ENCODE measurements at regions not wholly inside any gene's neighbourhood (a gene's known extent, or its start where the extent isn't known, plus 50 kb on each side); places are given as distances from the start of the nearest gene placed in this dataset.
"Not testable (repeated sequence)": the region's sequence is repeated elsewhere in the genome, so short reads cannot be mapped to it uniquely, and the experiment has no call there.

DNA sequence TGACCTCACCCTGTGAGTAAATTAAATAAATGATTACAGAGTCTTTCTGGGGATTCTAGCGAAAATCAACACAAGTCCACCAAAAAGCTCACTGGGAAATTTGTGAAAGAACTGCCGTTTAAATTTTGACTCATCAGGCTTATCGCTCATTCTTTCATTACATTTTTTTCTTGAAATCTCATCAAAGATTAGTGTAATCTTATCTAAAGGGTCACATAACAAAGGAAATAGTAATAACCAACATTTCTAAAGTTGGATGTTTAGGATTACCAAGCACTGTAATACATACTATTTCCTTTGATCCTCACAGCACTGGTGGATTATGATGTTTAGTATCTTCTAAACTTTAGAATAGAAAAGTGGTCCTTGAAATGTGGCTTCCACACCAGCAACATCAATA lies 111.1 kb upstream of the CBLB start:
- DNase-seq (ENCODE audit: low read depth in 2 of 2): no peak

DNA sequence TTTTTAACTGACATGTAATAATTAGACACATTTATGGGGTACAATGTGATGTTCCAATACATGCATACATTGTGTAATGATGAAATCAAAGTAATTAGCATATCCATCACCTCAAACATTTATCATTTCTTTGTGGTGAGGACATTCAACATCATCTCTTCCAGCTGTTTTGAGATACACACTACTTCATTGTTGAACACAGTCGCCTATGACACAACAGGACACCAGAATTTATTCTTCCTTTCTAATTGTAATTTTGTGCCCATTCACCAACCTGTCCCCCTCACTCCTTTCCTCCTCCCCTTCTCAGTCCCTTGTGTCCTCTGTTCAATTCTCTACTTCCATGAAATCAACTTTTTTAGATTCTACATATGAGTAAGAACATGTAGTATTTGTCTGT lies 113.4 kb upstream of the CBLB start:
- DNase-seq (ENCODE audit: low read depth in 2 of 2): no peak

DNA sequence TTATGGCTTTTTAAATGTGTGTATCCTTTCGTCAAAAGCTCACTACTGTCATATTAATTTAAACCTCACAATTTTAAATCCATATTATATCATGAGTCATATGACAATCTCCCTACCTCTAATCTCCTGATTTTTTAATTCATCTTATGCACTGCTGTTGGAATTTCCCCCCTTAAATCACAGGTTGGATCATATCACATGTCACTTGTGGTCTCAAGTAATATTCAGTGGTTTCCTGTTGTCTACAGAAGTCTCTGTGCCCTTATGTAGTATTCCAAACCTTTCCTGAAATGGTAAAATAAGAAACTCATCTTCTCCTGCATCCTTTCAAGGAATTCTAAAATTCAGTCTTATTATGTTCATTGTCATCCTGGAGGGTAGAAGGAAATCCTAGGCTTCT lies 116.0 kb upstream of the CBLB start:
- DNase-seq (ENCODE audit: low read depth in 2 of 2): no peak

- DNase-seq (ENCODE audit: low read depth in 2 of 2): not testable (repeated sequence)
Observed at GRCh38 chr3:105986343-105986742, 117.5 kb upstream of the CBLB start.

DNA sequence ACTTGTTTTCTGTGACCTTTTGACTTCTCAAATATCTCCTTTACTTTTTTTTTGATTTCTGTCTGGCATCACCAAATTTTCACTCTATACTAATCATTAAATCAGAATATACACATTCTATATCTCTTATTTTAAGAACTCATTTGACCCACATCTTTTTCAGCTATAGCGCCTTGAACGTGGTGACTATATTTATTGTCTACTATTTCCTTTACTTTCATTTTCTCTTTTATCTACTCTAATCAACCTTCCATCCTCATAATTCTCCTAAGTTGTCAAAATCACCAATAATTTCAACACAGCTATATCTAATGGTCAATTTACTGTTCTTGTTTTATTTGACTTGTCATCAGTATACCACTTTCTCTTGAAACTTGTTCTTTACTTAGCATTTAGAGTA lies 119.0 kb upstream of the CBLB start:
- DNase-seq (ENCODE audit: low read depth in 2 of 2): no peak

DNA sequence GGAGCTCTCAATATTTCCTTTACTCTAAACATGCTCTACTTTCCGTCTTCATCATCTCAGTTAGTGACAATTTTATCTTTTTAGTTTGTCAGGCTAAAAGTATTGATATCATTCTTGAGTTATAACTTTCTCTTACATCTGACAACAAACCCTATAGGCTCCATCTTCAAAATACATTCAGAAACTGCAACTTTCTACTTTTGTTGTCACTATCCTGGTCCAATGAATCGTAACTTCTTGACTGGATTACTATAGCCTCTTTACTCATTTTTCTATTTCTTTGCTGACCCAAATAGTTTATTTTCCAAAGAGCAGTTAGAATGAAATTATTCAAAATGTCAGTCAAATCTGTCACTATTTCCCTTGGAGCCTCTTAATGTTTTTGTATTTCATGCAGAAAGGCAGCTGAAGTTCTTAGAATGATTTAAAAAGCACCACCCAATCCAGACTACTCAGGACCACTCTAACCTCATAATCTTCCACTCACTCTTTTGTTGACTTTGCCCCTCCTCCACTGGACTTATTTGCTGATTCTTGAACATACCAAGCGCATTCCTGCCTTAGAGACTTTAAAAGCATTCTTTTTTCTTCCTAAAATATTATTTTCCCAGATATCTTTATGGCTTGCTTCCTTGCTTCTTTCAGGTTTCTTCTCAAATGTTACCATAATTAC lies 119.9 kb upstream of the CBLB start:
- DNase-seq (ENCODE audit: low read depth in 2 of 2): no peak

DNA sequence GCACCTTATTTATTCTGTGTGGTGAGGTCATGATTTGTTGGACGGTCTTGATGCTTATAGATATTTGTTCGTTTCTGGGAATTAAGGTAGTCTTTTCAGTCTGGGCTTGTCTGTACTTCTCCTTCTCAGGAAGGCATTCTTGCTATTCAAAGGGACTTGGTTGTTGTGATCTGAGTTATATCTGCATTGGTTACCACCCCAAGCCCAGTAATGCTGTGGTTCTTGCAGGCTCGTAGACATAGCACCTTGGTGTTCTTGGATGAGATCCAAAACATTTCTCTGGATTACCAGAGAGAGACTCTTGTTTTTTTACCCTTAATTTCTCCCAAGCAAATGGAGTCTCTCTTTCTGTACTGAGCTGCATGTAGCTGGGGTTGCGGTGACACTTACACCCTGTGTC lies 128.0 kb upstream of the CBLB start:
- DNase-seq (ENCODE audit: low read depth in 2 of 2): no peak

GRCh38 chr3:105997466-105997799 lies 128.6 kb upstream of the CBLB start:
- no peak for DNase-seq (ENCODE audit: low read depth in 2 of 2)

- DNase-seq (ENCODE audit: low read depth in 2 of 2): no peak
Observed at GRCh38 chr3:105997800-105998526, 129.2 kb upstream of the CBLB start.

DNA sequence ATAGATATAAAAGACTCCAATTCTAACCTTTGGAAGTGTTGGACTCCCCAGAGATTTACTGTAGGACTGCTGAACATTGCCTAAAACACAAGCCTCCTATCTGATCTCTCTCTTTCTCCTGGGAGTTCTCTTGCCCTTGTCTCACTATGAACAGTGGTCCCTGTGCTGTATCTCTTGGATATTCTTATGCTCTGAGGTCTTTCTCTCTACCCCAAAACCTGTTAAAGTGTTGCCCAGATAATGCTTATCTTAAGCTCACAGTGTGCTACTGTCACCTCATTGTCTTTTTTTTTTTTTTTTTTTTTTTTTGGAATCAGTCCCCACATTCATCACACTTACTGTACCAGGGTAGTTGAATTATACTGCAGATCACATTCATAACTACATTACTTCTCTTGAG lies 131.0 kb upstream of the CBLB start:
- DNase-seq (ENCODE audit: low read depth in 2 of 2): no peak

DNA sequence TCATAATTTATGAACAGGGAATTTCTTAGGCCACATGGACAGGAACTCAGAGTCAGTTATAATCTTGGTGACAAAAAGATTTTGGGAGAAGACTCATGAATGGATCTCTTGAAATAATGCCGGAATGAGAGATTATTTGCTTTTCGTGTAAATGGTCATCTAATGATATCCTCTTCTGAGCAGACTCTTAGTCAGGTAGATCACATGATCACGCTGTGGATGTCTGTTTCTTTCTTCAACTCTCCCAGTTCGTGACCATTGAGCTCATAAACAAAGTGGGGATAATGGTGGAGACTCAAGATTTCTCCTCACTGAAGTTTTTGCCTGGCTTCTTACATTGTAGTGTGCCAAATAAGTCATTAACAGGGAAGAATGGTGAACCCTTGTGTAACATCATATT lies 133.1 kb upstream of the CBLB start:
- no peak for DNase-seq (ENCODE audit: low read depth in 2 of 2)

DNA sequence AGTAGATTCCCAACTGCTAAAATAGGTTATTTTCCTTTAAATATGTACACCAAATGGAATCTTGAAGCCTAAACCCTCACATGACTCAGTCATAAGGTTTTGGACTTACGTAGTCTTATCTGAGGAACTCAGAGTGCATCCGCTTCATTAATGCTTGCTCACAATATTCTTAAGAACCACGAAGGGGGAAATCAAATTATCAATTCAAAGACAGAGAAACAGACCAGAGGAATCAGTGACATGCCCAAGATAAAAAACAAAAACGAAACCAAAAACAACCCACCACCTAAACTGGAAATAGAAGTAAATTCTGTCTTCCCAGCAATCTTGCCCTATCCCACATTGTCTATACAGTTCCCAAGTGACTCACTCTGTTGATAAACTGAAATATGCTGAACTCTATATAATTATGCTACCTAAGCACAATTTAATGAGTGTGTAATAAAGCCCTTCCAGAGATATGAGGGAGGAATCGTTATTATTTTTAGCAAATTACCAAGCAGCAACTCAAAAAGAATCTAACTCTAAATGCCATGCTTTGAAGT lies 135.4 kb upstream of the CBLB start:
- no peak for DNase-seq (ENCODE audit: low read depth in 2 of 2)

DNA sequence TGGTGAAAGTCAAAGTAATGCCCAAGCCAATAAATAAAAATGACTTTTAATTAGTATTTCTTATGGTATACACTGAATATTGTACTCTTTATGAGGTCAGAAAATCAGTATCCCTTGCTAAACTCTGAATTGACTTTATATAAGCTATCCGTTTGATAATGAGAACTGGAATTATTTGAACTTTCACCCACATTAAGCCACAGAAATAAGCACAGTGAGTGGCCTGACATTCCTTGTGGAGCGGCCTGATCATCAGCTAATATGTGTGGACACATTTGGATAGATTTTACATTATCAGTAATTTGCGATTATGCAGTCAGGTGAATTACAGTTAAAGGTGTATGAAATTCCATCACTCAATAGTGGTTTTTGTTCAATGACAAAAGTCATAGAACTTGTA lies 136.0 kb upstream of the CBLB start:
- DNase-seq (ENCODE audit: low read depth in 2 of 2): no peak

DNA sequence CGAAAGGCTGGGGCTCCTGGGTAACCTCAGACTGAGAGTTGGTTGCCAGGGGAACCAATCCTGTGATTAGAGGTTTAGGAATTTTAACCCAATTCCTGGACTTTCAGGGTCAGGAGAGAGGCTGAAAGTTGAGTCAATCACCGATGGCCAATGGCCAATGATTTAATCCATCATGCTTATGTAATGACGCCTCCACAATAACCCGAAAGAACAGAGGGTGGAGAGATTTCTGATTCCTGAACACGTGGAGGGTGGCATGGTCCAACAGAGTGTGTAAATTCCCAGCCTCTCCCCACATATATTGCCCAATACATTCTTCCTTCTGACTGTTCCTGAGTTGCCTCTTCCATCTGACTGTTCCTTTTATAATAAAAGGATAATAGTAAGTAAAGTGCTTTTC lies 137.2 kb upstream of the CBLB start:
- no peak for DNase-seq (ENCODE audit: low read depth in 2 of 2)

- DNase-seq (ENCODE audit: low read depth in 2 of 2): no peak
Observed at GRCh38 chr3:106006571-106006970, 137.8 kb upstream of the CBLB start.

DNA sequence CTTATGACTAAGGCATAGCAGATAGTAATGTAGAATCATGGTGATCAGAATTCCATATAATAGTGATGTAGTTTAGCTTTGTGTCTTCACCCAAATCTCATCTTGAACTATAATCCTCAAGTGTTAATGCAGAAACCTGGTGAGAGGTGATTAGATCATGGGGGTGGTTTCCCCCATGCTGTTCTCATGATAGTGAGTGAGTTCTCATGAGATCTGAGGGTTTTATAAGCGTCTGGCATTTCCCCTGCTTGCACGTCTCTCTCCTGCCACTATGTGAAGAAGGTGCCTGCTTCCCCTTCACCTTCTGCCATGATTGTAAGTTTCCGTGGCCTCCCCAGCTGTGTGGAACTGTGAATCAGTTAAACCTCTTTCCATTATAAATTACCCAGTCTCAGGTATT lies 138.7 kb upstream of the CBLB start:
- peak in 1 of 2 donors; percentile 11 for DNase-seq (ENCODE audit: low read depth in 2 of 2)

- no peak for DNase-seq (ENCODE audit: low read depth in 2 of 2)
Observed at GRCh38 chr3:106008766-106009165, 140.0 kb upstream of the CBLB start.

DNA sequence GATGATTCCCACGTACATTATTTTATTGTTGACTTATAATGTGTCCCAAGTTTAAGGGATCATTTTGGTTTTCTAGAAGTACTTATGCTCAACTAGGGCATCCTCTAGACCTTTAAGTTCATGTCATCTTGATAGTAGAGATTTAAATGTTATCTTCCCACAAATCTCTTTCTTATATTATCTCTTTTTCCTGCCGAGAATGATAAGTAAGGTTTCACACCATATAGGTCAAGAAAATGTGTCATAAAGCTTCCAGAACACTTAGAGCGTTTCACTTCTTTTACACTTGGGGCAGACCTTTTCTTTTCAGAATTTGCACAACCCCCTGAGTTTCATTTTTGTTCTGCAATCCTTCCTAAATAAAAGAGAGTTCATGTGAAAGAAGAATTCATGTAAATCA lies 142.0 kb upstream of the CBLB start:
- no peak for DNase-seq (ENCODE audit: low read depth in 2 of 2)

DNA sequence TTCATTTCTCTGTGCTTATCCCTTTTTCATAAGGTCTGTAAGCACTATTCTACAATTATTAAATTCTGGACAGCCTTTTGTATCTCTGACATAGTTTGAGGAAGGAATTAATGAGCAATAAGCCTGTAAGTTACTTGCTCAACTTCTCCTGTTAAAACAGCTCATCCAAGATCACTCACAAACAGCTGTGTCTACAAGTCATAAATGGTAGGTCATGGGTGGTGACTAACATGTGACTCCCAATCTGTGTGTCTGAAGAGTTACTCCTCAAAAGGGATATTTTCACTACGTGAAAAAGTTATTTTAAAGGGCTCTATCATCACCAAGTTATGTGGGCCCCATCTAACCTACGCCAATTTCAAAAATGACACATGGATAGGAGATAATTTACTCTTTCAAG lies 145.2 kb upstream of the CBLB start:
- DNase-seq (ENCODE audit: low read depth in 2 of 2): no peak

- no peak for DNase-seq (ENCODE audit: low read depth in 2 of 2)
Observed at GRCh38 chr3:106014518-106014917, 145.7 kb upstream of the CBLB start.

DNA sequence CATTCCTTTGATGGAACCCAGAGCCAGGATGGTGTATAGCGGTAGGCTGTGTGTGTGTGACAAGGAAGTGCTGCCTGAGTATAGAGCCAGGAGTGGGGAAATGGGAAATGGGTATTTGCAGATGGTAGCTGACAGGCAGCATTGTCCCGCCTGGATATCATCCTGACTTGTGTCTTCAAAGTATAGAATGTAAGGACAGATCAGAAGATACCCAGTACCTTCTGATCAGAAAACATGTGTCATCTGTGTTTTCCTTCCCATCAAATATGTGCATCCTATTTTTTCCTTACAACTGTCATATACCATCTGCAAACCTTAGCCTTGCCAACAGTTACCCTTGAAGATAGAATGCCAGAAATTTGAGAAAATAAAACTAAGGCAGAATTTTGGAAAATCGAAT lies 146.2 kb upstream of the CBLB start:
- no peak for DNase-seq (ENCODE audit: low read depth in 2 of 2)

- DNase-seq (ENCODE audit: low read depth in 2 of 2): no peak
Observed at GRCh38 chr3:106018102-106018501, 149.3 kb upstream of the CBLB start.

- DNase-seq (ENCODE audit: low read depth in 2 of 2): no peak
Observed at GRCh38 chr3:106018929-106019550, 150.2 kb upstream of the CBLB start.
